H9 (cell line): ENCODE measurements at regions not wholly inside any gene's neighbourhood (a gene's known extent, or its start where the extent isn't known, plus 50 kb on each side); places are given as distances from the start of the nearest gene placed in this dataset.

ENCODE experiments used
- DNase-seq: peaks from one replicate; pipeline ENCODE4 v3.0.0-alpha.2; 2017
- H2AFZ ChIP-seq: one replicate; pipeline ENCODE4 v1.6.1; 2013; ENCODE audit warnings: mild to moderate bottlenecking, low read length, control low read depth, moderate library complexity
- H2AK5ac ChIP-seq: 2 replicates; pipeline ENCODE4 v1.6.1; 2013; ENCODE audit warnings: low read length, control low read depth, mixed read lengths; ENCODE audit not compliant: insufficient read length
- H2BK120ac ChIP-seq: one replicate; pipeline ENCODE4 v1.6.1; 2013; ENCODE audit warnings: low read depth, mild to moderate bottlenecking, low read length, control low read depth, inconsistent platforms; ENCODE audit not compliant: poor library complexity, severe bottlenecking
- H2BK12ac ChIP-seq: 2 replicates; pipeline ENCODE4 v1.6.1; 2013; ENCODE audit warnings: low read length, control low read depth, mixed read lengths, low read depth; ENCODE audit not compliant: insufficient read length
- H2BK15ac ChIP-seq: 2 replicates; pipeline ENCODE4 v1.6.1; 2013; ENCODE audit warnings: low read depth, low read length, control low read depth
- H2BK20ac ChIP-seq: one replicate; pipeline ENCODE4 v1.6.1; 2013; ENCODE audit warnings: low read depth, mild to moderate bottlenecking, low read length, control low read depth, inconsistent platforms; ENCODE audit not compliant: poor library complexity, severe bottlenecking
- H2BK5ac ChIP-seq: 2 replicates; pipeline ENCODE4 v1.6.1; 2013; ENCODE audit warnings: low read length, control low read depth, mixed read lengths; ENCODE audit not compliant: insufficient read length
- H3K14ac ChIP-seq: 2 replicates; pipeline ENCODE4 v1.6.1; 2013; ENCODE audit warnings: low read length, control low read depth; ENCODE audit not compliant: insufficient read depth
- H3K18ac ChIP-seq: 2 replicates; pipeline ENCODE4 v1.6.1; 2013; ENCODE audit warnings: low read depth, mild to moderate bottlenecking, mixed read lengths, low read length, control low read depth; ENCODE audit not compliant: insufficient read length
- H3K23ac ChIP-seq: 2 replicates; pipeline ENCODE4 v1.6.1; 2013; ENCODE audit warnings: low read length, control low read depth, mixed read lengths, low read depth; ENCODE audit not compliant: insufficient read length
- H3K23me2 ChIP-seq: 2 replicates; pipeline ENCODE4 v1.6.1; 2013; ENCODE audit warnings: low read depth, mild to moderate bottlenecking, mixed read lengths, low read length, control low read depth; ENCODE audit not compliant: insufficient read length, poor library complexity, severe bottlenecking
- H3K27ac ChIP-seq: 2 replicates; pipeline ENCODE4 v1.5.1; 2013; ENCODE audit warnings: low read length, control low read depth, mixed read lengths, low read depth; ENCODE audit not compliant: insufficient read length
- H3K27me3 ChIP-seq: 2 replicates; pipeline ENCODE4 v1.6.1; 2013; ENCODE audit warnings: low read length, control low read depth, inconsistent platforms; ENCODE audit not compliant: insufficient read depth
- H3K4ac ChIP-seq: 2 replicates; pipeline ENCODE4 v1.6.1; 2013; ENCODE audit warnings: low read depth, mild to moderate bottlenecking, control low read depth, inconsistent platforms, low read length, moderate library complexity
- H3K4me1 ChIP-seq: 2 replicates; pipeline ENCODE4 v1.6.1; 2013; ENCODE audit warnings: low read length, control low read depth, inconsistent platforms; ENCODE audit not compliant: insufficient read depth
- H3K4me2 ChIP-seq: 2 replicates; pipeline ENCODE4 v1.6.1; 2013; ENCODE audit warnings: low read length, control low read depth, mixed read lengths; ENCODE audit not compliant: insufficient read length, insufficient read depth
- H3K56ac ChIP-seq: 2 replicates; pipeline ENCODE4 v1.6.1; 2013; ENCODE audit warnings: low read depth, mild to moderate bottlenecking, mixed read lengths, low read length, control low read depth; ENCODE audit not compliant: insufficient read length
- H3K79me1 ChIP-seq: 2 replicates; pipeline ENCODE4 v1.6.1; 2013; ENCODE audit warnings: low read depth, mild to moderate bottlenecking, moderate library complexity, low read length, control low read depth, inconsistent platforms; ENCODE audit not compliant: insufficient read depth, poor library complexity, severe bottlenecking
- H3K79me2 ChIP-seq: 2 replicates; pipeline ENCODE4 v1.6.1; 2013; ENCODE audit warnings: low read length, control low read depth, inconsistent platforms; ENCODE audit not compliant: insufficient read depth
- H3K9ac ChIP-seq: 2 replicates; pipeline ENCODE4 v1.6.1; 2013; ENCODE audit warnings: low read length, control low read depth, mixed read lengths; ENCODE audit not compliant: insufficient read length; ENCODE audit errors: extremely low read depth
- H3K9me3 ChIP-seq: one replicate; pipeline ENCODE4 v1.6.1; 2013; ENCODE audit warnings: low read depth, low read length, inconsistent platforms; ENCODE audit not compliant: control insufficient read depth
- H3T11ph ChIP-seq: one replicate; pipeline ENCODE4 v1.6.1; 2013; ENCODE audit warnings: mild to moderate bottlenecking, low read length, control low read depth, inconsistent platforms
- H4K20me1 ChIP-seq: one replicate; pipeline ENCODE4 v1.6.1; 2013; ENCODE audit not compliant: control insufficient read depth, insufficient read length, insufficient read depth
- H4K5ac ChIP-seq: 2 replicates; pipeline ENCODE4 v1.6.1; 2013; ENCODE audit warnings: low read depth, mild to moderate bottlenecking, mixed read lengths, low read length, control low read depth; ENCODE audit not compliant: insufficient read length
- H4K8ac ChIP-seq: replicated peaks from 2 replicates; pipeline ENCODE4 v1.6.1; 2013; ENCODE audit warnings: low read length, control low read depth, mixed read lengths, low read depth; ENCODE audit not compliant: insufficient read length
- H4K91ac ChIP-seq: 2 replicates; pipeline ENCODE4 v1.6.1; 2013; ENCODE audit warnings: low read depth, mild to moderate bottlenecking, moderate library complexity, mixed read lengths, low read length, control low read depth; ENCODE audit not compliant: insufficient read length
- H3K27ac Mint-ChIP-seq, 3 experiments: 2 replicates in 2 of 3; 3 replicates in 1 of 3; pipeline ENCODE4 v1.8.0; 2020 to 2021; ENCODE audit warnings: mixed read lengths in 3 of 3, mild to moderate bottlenecking in 1 of 3, moderate library complexity in 1 of 3
- H3K27me3 Mint-ChIP-seq: 2 replicates; pipeline ENCODE4 v1.8.0; 2021; ENCODE audit warnings: low read depth, mild to moderate bottlenecking, moderate library complexity, mixed read lengths
- H3K36me3 Mint-ChIP-seq, 3 experiments: 2 replicates in 2 of 3; 3 replicates in 1 of 3; pipeline ENCODE4 v1.8.0; 2020 to 2021; ENCODE audit warnings: low read depth in 3 of 3, mixed read lengths in 3 of 3; ENCODE audit not compliant: insufficient read depth in 1 of 3
- H3K4me1 Mint-ChIP-seq, 2 experiments: 2 replicates each; pipeline ENCODE4 v1.8.0; 2020; ENCODE audit warnings: mixed read lengths in 2 of 2
- H3K4me3 Mint-ChIP-seq, 2 experiments: 2 replicates in 1 of 2; 3 replicates in 1 of 2; pipeline ENCODE4 v1.8.0; 2020 to 2021; ENCODE audit warnings: mild to moderate bottlenecking in 2 of 2, mixed read lengths in 2 of 2, moderate library complexity in 1 of 2
- H3K9me3 Mint-ChIP-seq, 2 experiments: 2 replicates in 1 of 2; 3 replicates in 1 of 2; pipeline ENCODE4 v1.8.0; 2020; ENCODE audit warnings: mild to moderate bottlenecking in 2 of 2, mixed read lengths in 2 of 2, moderate library complexity in 1 of 2
- WGBS: extraction: QIAGEN DNeasy Blood & Tissue Kit; methylation state at CpG from one replicate; pipeline ENCODE4 v1.1.7; 2013; ENCODE audit warnings: missing lambda C conversion rate, low lambda C conversion rate, mixed read lengths; ENCODE audit not compliant: insufficient read length; ENCODE audit errors: extremely low coverage; 5-methylcytosine and 5-hydroxymethylcytosine counted together
- TF ChIP-seq, protein P1 (sequence below): fragments of 200-600 bp; sonication (generic); conservative IDR thresholded peaks from 3 replicates; pipeline ENCODE4 v1.8.0; 2021; ENCODE audit warnings: antibody characterized with exemption, mild to moderate bottlenecking

DNA sequence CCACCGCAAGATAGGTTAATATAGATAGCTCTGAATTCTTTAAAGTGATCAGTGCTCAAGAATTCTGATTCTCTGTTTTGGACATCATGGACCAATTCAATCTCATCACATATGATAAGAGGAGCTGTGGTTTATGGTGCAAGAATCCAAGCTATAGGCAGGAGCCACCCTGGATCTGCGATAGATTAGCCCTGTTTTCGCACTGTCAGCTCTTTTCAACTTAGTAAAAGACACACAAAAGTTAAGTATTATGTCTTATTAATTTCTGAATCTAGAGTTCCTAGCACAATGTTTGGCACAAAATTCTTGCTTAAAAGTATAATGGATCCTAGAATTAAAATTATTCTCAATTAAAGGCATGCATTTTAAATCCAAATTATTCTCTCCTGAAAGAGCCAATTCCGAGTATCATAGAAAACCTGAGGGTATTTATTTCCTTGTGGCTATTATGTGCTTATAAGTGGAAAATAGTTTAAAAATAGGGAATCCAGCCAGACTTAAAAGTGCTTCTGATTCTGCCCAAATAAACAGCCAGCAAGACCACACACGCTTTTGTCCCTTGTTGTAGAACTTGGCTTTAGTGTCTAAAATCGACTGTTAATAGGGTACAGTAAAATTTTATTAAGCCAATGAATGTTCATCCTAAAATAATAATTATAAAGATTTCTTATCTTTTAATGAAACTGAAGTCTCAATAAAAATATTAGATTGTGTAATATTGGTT, 184.9 kb upstream of the FLRT2 start:
- Histone ChIP-seq H4K5ac (no peak overlapping the region), H3K9ac (no peak overlapping the region), H2BK12ac (no peak overlapping the region), H3K18ac (no peak overlapping the region), H3K79me1 (no peaks in the 10 kb centered on the region), H2AK5ac (no peak overlapping the region), H3K14ac (no peak overlapping the region), H2BK15ac (no peak overlapping the region), H3K4me2 (no peak overlapping the region), H3K9me3 (no peaks in the 10 kb centered on the region), H2BK120ac (no peak overlapping the region), H2BK5ac (no peak overlapping the region), H3K27ac (no peak overlapping the region), H4K20me1 (no peaks in the 10 kb centered on the region), H2BK20ac (no peak overlapping the region), H4K8ac (no peak overlapping the region), H3K4ac (no peak overlapping the region), H2AFZ (no peak overlapping the region), H3K56ac (no peak overlapping the region), H3K23ac (no peak overlapping the region), H3K27me3 (no peaks in the 10 kb centered on the region), H3K4me1 (no peaks in the 10 kb centered on the region), H3K23me2 (no peaks in the 10 kb centered on the region), H4K91ac (no peak overlapping the region), H3T11ph (no peak overlapping the region), H3K79me2 (no peaks in the 10 kb centered on the region)
- Mint-ChIP-seq H3K36me3 (no peaks in the 10 kb centered on the region; a peak in 2 of 7 replicates), H3K4me3 (no peak overlapping the region), H3K27me3 (no peaks in the 10 kb centered on the region), H3K27ac (no peak overlapping the region), H3K9me3 (no peaks in the 10 kb centered on the region), H3K4me1 (no peaks in the 10 kb centered on the region)
- no peak for DNase-seq
- TF ChIP-seq, protein P1, sequence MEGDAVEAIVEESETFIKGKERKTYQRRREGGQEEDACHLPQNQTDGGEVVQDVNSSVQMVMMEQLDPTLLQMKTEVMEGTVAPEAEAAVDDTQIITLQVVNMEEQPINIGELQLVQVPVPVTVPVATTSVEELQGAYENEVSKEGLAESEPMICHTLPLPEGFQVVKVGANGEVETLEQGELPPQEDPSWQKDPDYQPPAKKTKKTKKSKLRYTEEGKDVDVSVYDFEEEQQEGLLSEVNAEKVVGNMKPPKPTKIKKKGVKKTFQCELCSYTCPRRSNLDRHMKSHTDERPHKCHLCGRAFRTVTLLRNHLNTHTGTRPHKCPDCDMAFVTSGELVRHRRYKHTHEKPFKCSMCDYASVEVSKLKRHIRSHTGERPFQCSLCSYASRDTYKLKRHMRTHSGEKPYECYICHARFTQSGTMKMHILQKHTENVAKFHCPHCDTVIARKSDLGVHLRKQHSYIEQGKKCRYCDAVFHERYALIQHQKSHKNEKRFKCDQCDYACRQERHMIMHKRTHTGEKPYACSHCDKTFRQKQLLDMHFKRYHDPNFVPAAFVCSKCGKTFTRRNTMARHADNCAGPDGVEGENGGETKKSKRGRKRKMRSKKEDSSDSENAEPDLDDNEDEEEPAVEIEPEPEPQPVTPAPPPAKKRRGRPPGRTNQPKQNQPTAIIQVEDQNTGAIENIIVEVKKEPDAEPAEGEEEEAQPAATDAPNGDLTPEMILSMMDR = no peak
- WGBS = no CpG with 5 or more reads among the region's 6 CpGs
